OCI-LY3 (cell line): ENCODE measurements at regions not wholly inside any gene's neighbourhood (a gene's known extent, or its start where the extent isn't known, plus 50 kb on each side); places are given as distances from the start of the nearest gene placed in this dataset.

Source experiments
- EZH2phosphoT487 ChIP-seq: fragments of 200-600 bp; shearing (Covaris generic); IDR thresholded peaks from 2 replicates; pipeline ENCODE4 v1.6.1; 2018; ENCODE audit warnings: antibody characterized with exemption, mixed run types, low read depth
- TF ChIP-seq, protein P1 (sequence below): fragments of 200-600, 300-600 bp; sonication (generic); IDR thresholded peaks from 2 replicates; pipeline ENCODE4 v1.5.1; 2014; ENCODE audit warnings: antibody characterized with exemption, low read length, low read depth

GRCh38 chrX:45421806-45422205, 221.1 kb upstream of the DIPK2B start:
- TF ChIP-seq, protein P1, sequence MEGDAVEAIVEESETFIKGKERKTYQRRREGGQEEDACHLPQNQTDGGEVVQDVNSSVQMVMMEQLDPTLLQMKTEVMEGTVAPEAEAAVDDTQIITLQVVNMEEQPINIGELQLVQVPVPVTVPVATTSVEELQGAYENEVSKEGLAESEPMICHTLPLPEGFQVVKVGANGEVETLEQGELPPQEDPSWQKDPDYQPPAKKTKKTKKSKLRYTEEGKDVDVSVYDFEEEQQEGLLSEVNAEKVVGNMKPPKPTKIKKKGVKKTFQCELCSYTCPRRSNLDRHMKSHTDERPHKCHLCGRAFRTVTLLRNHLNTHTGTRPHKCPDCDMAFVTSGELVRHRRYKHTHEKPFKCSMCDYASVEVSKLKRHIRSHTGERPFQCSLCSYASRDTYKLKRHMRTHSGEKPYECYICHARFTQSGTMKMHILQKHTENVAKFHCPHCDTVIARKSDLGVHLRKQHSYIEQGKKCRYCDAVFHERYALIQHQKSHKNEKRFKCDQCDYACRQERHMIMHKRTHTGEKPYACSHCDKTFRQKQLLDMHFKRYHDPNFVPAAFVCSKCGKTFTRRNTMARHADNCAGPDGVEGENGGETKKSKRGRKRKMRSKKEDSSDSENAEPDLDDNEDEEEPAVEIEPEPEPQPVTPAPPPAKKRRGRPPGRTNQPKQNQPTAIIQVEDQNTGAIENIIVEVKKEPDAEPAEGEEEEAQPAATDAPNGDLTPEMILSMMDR = no peak
- TF ChIP-seq EZH2phosphoT487 = no peak
